ENCODE measurements at regions not wholly inside any gene's neighbourhood (a gene's known extent, or its start where the extent isn't known, plus 50 kb on each side); places are given as distances from the start of the nearest gene placed in this dataset.

- no peak for TF ChIP-seq GATA3 (IDR thresholded peaks at IDR 0.05; ENCODE audit: low read depth, low read length)
- no peak for TF ChIP-seq GATA2 (IDR thresholded peaks at IDR 0.05; ENCODE audit: low read depth, low read length)
These were observed 70.2 kb downstream of the HRH4 start for GRCh38 chr18:24530630-24531111.
